ENCODE measurements at regions not wholly inside any gene's neighbourhood (a gene's known extent, or its start where the extent isn't known, plus 50 kb on each side); places are given as distances from the start of the nearest gene placed in this dataset.
"Not testable (repeated sequence)": the region's sequence is repeated elsewhere in the genome, so short reads cannot be mapped to it uniquely, and the experiment has no call there.

DNA sequence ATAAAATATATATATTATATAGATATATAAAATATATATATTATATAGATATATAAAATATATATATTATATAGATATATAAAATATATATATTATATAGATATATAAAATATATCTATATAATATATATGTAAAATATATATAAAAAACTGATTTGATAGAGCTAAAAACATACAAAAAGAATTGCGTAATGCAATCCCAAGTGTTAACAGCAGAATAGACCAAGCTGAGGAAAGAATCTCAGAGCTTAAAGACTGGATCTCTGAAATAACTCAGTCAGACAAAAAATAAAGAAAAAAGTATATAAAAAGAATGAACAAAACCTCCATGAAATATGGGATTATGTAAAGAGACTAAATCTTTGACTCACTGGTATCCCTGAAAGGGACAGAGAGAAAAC is 112.8 kb upstream of the GCFC2 start:
- TF ChIP-seq, protein P1, sequence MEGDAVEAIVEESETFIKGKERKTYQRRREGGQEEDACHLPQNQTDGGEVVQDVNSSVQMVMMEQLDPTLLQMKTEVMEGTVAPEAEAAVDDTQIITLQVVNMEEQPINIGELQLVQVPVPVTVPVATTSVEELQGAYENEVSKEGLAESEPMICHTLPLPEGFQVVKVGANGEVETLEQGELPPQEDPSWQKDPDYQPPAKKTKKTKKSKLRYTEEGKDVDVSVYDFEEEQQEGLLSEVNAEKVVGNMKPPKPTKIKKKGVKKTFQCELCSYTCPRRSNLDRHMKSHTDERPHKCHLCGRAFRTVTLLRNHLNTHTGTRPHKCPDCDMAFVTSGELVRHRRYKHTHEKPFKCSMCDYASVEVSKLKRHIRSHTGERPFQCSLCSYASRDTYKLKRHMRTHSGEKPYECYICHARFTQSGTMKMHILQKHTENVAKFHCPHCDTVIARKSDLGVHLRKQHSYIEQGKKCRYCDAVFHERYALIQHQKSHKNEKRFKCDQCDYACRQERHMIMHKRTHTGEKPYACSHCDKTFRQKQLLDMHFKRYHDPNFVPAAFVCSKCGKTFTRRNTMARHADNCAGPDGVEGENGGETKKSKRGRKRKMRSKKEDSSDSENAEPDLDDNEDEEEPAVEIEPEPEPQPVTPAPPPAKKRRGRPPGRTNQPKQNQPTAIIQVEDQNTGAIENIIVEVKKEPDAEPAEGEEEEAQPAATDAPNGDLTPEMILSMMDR (IDR thresholded peaks at IDR 0.05; ENCODE audit: insufficient read depth, low read length, poor library complexity, severe bottlenecking) = not testable (repeated sequence)
- TF ChIP-seq EZH2phosphoT487 (conservative IDR thresholded peaks at IDR 0.05; ENCODE audit: low read length) = not testable (repeated sequence)
